ENCODE measurements at regions not wholly inside any gene's neighbourhood (a gene's known extent, or its start where the extent isn't known, plus 50 kb on each side); places are given as distances from the start of the nearest gene placed in this dataset.
A peak's percentile ranks its signal among the peaks of the same experiment; 100 is the strongest.

- no peak for DNase-seq (ENCODE audit: low read depth)
- TF ChIP-seq CTCF (IDR thresholded peaks at IDR 0.05; ENCODE audit: insufficient read depth, low read depth, low read length, missing control alignments), result no peak
- no peak overlapping the region for H3K4me3 ChIP-seq (ENCODE audit: low read depth, low read length)
Observed at GRCh38 chr12:74614426-74614825, 76.8 kb downstream of the ATXN7L3B start.

GRCh38 chr12:74619084-74619483 is 81.4 kb downstream of the ATXN7L3B start:
- TF ChIP-seq CTCF (IDR thresholded peaks at IDR 0.05; ENCODE audit: insufficient read depth, low read depth, low read length, missing control alignments), result no peak
- H3K4me3 ChIP-seq (ENCODE audit: low read depth, low read length), result no peak overlapping the region
- DNase-seq (ENCODE audit: low read depth), result no peak

GRCh38 chr12:74619884-74620283 is 82.2 kb downstream of the ATXN7L3B start:
- no peak for TF ChIP-seq CTCF (IDR thresholded peaks at IDR 0.05; ENCODE audit: insufficient read depth, low read depth, low read length, missing control alignments)
- H3K4me3 ChIP-seq (ENCODE audit: low read depth, low read length), result no peak overlapping the region
- DNase-seq (ENCODE audit: low read depth), result no peak

- DNase-seq (ENCODE audit: low read depth), result no peak
- H3K4me3 ChIP-seq (ENCODE audit: low read depth, low read length), result no peak overlapping the region
- no peak for TF ChIP-seq CTCF (IDR thresholded peaks at IDR 0.05; ENCODE audit: insufficient read depth, low read depth, low read length, missing control alignments)
Observed at GRCh38 chr12:74620921-74621320, 83.3 kb downstream of the ATXN7L3B start.

GRCh38 chr12:74624201-74624600 is 86.6 kb downstream of the ATXN7L3B start:
- no peak for DNase-seq (ENCODE audit: low read depth)
- TF ChIP-seq CTCF (IDR thresholded peaks at IDR 0.05; ENCODE audit: insufficient read depth, low read depth, low read length, missing control alignments), result no peak
- H3K4me3 ChIP-seq (ENCODE audit: low read depth, low read length), result no peak overlapping the region

- peak; percentile 11 for DNase-seq (ENCODE audit: low read depth)
- no peak for TF ChIP-seq CTCF (IDR thresholded peaks at IDR 0.05; ENCODE audit: insufficient read depth, low read depth, low read length, missing control alignments)
- H3K4me3 ChIP-seq (ENCODE audit: low read depth, low read length), result no peak overlapping the region
Observed at GRCh38 chr12:74626397-74626796, 88.8 kb downstream of the ATXN7L3B start.

GRCh38 chr12:74641262-74641661 is 103.6 kb downstream of the ATXN7L3B start:
- no peak for TF ChIP-seq CTCF (IDR thresholded peaks at IDR 0.05; ENCODE audit: insufficient read depth, low read depth, low read length, missing control alignments)
- DNase-seq (ENCODE audit: low read depth), result no peak
- H3K4me3 ChIP-seq (ENCODE audit: low read depth, low read length), result no peak overlapping the region
